RWPE2 (cell line): ENCODE measurements at regions not wholly inside any gene's neighbourhood (a gene's known extent, or its start where the extent isn't known, plus 50 kb on each side); places are given as distances from the start of the nearest gene placed in this dataset.
"Not testable (repeated sequence)": the region's sequence is repeated elsewhere in the genome, so short reads cannot be mapped to it uniquely, and the experiment has no call there.

Experiments used
- ATAC-seq: fragments of 200-7000 bp; cut with Tn5 transposase; 3 replicates; pipeline ENCODE4 v1.9.1; 2021; ENCODE audit warnings: low read depth
- DNase-seq: peaks from one replicate; pipeline ENCODE4 v3.0.0-alpha.2; 2020; ENCODE audit warnings: low spot score
- H3K27ac ChIP-seq: fragments of 450-650 bp; 2 replicates; pipeline ENCODE4 v1.5.1; 2017; ENCODE audit warnings: mild to moderate bottlenecking; ENCODE audit not compliant: poor library complexity, severe bottlenecking
- H3K27me3 ChIP-seq: fragments of 250-450 bp; sonication (Bioruptor Pico); 2 replicates; pipeline ENCODE4 v1.5.1; 2021; ENCODE audit warnings: mild to moderate bottlenecking, moderate library complexity; ENCODE audit not compliant: insufficient read depth, poor library complexity, severe bottlenecking
- H3K36me3 ChIP-seq: fragments of 250-450 bp; sonication (Bioruptor Pico); 2 replicates; pipeline ENCODE4 v1.5.1; 2020; ENCODE audit warnings: low read depth, mild to moderate bottlenecking, moderate library complexity
- H3K4me1 ChIP-seq: fragments of 250-450 bp; sonication (Bioruptor Pico); 2 replicates; pipeline ENCODE4 v1.5.1; 2021; ENCODE audit warnings: mild to moderate bottlenecking, moderate library complexity; ENCODE audit not compliant: insufficient read depth, poor library complexity, severe bottlenecking
- H3K4me3 ChIP-seq: fragments of 250-450 bp; sonication (Bioruptor Pico); 2 replicates; pipeline ENCODE4 v1.5.1; 2021; ENCODE audit warnings: mild to moderate bottlenecking, moderate library complexity; ENCODE audit not compliant: severe bottlenecking
- H3K9me3 ChIP-seq: fragments of 250-450 bp; sonication (Bioruptor Pico); 2 replicates; pipeline ENCODE4 v1.5.1; 2021; ENCODE audit warnings: mild to moderate bottlenecking, moderate library complexity; ENCODE audit not compliant: severe bottlenecking
- TF ChIP-seq, protein P1 (sequence below): fragments of 450-650 bp; IDR thresholded peaks from one replicate; pipeline ENCODE4 v1.5.1; 2017; ENCODE audit warnings: mild to moderate bottlenecking, moderate library complexity; ENCODE audit not compliant: poor library complexity, severe bottlenecking

DNA sequence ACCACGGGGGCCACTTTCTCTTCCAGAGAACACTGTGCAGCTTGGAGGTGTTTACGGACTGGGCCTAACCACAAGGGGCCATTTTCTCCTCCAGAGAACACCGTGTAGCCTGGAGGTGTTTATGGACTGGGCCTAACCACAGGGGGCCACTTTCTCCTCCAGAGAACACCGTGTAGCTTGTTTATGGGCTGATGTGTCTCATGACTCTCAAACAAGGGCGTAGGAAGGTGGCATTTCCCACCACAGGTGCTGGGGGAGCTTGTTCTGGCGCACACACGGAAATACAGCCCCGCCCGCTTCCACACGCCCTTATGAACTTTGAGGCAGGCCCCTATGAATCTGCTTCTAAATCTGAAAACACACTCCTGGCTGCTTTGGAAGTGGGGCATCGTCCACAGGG lies 174.6 kb upstream of the SFSWAP start:
- H3K27ac ChIP-seq, result no peak overlapping the region
- no peak overlapping the region for H3K4me3 ChIP-seq
- ATAC-seq, result no peak
- TF ChIP-seq, protein P1, sequence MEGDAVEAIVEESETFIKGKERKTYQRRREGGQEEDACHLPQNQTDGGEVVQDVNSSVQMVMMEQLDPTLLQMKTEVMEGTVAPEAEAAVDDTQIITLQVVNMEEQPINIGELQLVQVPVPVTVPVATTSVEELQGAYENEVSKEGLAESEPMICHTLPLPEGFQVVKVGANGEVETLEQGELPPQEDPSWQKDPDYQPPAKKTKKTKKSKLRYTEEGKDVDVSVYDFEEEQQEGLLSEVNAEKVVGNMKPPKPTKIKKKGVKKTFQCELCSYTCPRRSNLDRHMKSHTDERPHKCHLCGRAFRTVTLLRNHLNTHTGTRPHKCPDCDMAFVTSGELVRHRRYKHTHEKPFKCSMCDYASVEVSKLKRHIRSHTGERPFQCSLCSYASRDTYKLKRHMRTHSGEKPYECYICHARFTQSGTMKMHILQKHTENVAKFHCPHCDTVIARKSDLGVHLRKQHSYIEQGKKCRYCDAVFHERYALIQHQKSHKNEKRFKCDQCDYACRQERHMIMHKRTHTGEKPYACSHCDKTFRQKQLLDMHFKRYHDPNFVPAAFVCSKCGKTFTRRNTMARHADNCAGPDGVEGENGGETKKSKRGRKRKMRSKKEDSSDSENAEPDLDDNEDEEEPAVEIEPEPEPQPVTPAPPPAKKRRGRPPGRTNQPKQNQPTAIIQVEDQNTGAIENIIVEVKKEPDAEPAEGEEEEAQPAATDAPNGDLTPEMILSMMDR, result no peak
- no peaks in the 10 kb centered on the region for H3K4me1 ChIP-seq
- H3K27me3 ChIP-seq, result peaks cover 4% of the 10 kb centered on the region
- H3K36me3 ChIP-seq, result no peaks in the 10 kb centered on the region
- no peak for DNase-seq
- H3K9me3 ChIP-seq, result no peaks in the 10 kb centered on the region

DNA sequence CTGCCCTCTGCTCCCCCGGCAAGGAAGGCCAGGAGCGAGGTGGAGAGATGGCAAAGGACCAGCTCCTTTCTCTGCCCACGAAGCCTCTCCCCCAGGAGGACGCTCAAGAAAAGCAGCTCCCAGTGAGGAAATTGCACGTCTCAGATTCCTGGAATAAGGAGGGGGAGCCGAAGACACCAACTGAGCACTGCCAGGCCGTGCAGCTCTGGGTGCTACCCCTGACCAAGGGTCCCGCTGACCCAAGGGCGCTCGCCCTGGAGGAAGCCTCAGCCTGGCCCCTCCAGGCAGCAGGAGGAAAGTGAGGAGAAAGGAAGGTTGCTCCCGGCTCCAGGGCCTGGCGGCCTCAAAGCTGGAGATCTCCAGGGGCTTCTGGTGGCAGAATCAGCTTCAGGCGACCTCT lies 174.1 kb upstream of the SFSWAP start:
- H3K36me3 ChIP-seq, result no peaks in the 10 kb centered on the region
- H3K9me3 ChIP-seq, result no peaks in the 10 kb centered on the region
- DNase-seq, result no peak

DNA sequence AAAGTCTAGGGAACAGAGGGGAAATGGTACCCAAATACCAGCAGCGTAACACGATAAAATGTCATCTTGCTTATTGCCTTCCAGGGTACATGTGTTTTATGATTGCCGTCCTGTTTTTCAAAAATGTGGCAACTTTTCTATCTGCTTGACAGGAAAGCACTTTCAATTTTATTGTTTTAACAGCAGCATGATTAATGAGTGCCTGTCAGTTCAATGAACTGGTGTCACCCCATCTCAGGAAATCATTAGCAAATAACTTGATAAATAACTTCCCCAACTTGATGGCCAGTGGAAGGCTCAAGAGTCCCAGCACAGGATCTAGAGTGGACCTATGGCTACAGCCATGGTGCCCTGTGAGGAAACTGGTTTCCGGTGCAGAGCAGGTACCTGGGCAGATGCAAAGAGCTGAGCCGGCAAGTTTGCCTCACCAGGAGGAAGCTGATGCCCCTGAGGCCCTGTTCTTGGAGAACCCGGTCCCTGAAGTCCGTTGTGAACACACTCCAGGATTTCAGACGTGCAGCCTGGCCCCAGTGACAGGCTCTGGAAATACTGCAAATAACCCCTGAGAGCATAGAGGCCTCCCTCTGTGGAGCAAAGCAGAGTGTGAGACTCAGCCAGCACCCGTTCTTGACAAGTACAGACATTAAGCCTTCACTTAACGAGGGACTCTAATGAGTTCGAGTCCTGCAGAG lies 173.5 kb upstream of the SFSWAP start:
- Histone ChIP-seq H3K9me3 (no peaks in the 10 kb centered on the region), H3K36me3 (no peaks in the 10 kb centered on the region), H3K27ac (no peak overlapping the region), H3K27me3 (peaks cover 4% of the 10 kb centered on the region), H3K4me3 (no peak overlapping the region), H3K4me1 (no peaks in the 10 kb centered on the region)
- no peak for DNase-seq
- no peak for ATAC-seq
- TF ChIP-seq, protein P1, result no peak

More for the DNA sequence above, 174.1 kb upstream of the SFSWAP start:
- Histone ChIP-seq H3K27me3 (peaks cover 4% of the 10 kb centered on the region), H3K27ac (no peak overlapping the region), H3K4me3 (no peak overlapping the region), H3K4me1 (no peaks in the 10 kb centered on the region)
- TF ChIP-seq, protein P1, result no peak
- ATAC-seq, result no peak

DNA sequence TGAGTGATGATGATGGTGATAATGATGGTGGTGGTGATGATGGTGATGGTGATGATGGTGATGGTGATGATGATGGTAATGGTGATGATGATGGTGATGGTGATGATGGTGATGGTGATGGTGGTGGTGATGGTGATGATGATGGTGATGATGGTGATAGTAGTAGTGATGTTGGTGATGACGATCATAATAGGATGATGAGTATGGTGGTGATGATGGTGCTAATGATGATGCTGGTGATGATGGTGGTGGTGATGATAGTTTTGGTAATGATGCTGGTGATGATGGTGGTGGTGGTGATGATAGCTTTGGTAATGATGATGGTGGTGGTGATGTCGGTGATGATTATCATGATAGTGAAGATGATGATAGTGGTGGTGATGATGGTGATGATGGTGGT lies 171.5 kb upstream of the SFSWAP start:
- Histone ChIP-seq H3K27ac (no peak overlapping the region), H3K27me3 (no peaks in the 10 kb centered on the region), H3K4me3 (no peak overlapping the region), H3K4me1 (no peaks in the 10 kb centered on the region), H3K36me3 (no peaks in the 10 kb centered on the region), H3K9me3 (no peaks in the 10 kb centered on the region)
- TF ChIP-seq, protein P1, result no peak
- DNase-seq (no peak), ATAC-seq (no peak)

DNA sequence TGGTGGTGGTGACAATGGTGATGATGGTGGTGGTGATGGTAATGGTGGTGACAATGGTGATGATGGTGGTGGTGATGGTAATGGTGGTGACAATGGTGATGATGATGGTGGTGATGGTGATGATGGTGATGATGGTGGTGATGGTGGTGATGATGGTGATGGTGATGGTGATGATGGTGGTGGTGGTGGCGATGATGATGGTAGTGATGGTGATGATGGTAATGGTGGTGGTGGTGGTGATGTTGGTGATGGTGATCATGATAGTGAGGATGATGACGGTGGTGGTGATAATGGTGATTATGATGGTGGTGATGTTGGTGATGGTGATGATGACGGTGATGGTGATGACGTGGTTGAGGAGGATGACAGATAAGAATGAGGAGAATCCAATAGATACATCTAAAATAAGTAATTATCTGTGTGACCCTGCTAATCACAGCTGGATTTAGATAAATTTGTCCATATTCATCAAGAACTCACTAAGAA lies 170.7 kb upstream of the SFSWAP start:
- DNase-seq, result no peak
- Histone ChIP-seq H3K36me3 (no peaks in the 10 kb centered on the region), H3K4me1 (no peaks in the 10 kb centered on the region), H3K9me3 (no peaks in the 10 kb centered on the region), H3K27ac (no peak overlapping the region), H3K27me3 (no peaks in the 10 kb centered on the region), H3K4me3 (no peak overlapping the region)
- ATAC-seq, result no peak
- TF ChIP-seq, protein P1, result no peak

DNA sequence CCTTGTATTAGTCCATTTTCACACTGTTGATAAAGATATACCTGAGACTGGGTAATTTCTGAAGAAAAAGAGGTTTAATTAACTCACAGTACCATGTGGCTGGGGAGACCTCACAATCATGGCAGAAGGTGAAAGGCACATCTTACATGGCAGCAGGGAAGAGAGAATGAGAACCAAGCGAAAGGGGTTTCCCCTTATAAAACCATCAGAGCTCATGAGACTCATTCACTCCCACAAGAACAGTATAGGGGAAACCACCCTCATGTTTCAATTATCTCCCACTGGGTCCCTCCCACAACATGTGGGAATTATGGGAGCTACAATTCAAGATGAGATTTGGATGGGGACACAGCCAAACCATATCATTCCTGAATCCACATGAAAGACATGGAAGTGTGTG lies 169.4 kb upstream of the SFSWAP start:
- not testable (repeated sequence) for H3K27ac ChIP-seq, DNase-seq, H3K4me1 ChIP-seq, H3K36me3 ChIP-seq, H3K4me3 ChIP-seq, ATAC-seq, H3K27me3 ChIP-seq, H3K9me3 ChIP-seq
